Adrenal gland (tissue), 9 donors: ENCODE measurements at regions not wholly inside any gene's neighbourhood (a gene's known extent, or its start where the extent isn't known, plus 50 kb on each side); places are given as distances from the start of the nearest gene placed in this dataset.
"Not testable (repeated sequence)": the region's sequence is repeated elsewhere in the genome, so short reads cannot be mapped to it uniquely, and the experiment has no call there.

Source experiments
- DNase-seq, 7 donors: peaks; one replicate each; pipeline ENCODE4 v3.0.0-alpha.2; 2019 to 2020
- H3K27ac ChIP-seq, 5 donors: fragments of 200-600 bp; sonication (generic) in 4 of 5; 1 replicate in 3 of 5; 2 replicates in 2 of 5; pipeline versions ENCODE4 v1.5.1 to v1.8.0; 2016 to 2020; ENCODE audit warnings: mild to moderate bottlenecking in 1 of 5
- H3K27me3 ChIP-seq: fragments of 200-600 bp; 2 replicates; pipeline ENCODE4 v1.8.0; 2021
- H3K36me3 ChIP-seq, 2 donors: fragments of 200-600 bp; replicated peaks in 1 of 2; 1 replicate in 1 of 2; 2 replicates in 1 of 2; pipeline versions ENCODE4 v1.5.1 to v1.8.0; 2018 to 2022
- H3K4me1 ChIP-seq, 2 donors: fragments of 200-600 bp; replicated peaks in 1 of 2; 1 replicate in 1 of 2; 2 replicates in 1 of 2; pipeline versions ENCODE4 v1.5.1 to v1.8.0; 2018 to 2021
- H3K4me3 ChIP-seq, 4 donors: fragments of 200-600 bp; sonication (generic) in 3 of 4; one replicate each; pipeline ENCODE4 v1.5.1; 2016 to 2018
- H3K9me3 ChIP-seq, 3 donors: fragments of 200-600 bp; sonication (generic) in 1 of 3; replicated peaks in 1 of 3; 1 replicate in 2 of 3; 2 replicates in 1 of 3; pipeline versions ENCODE4 v1.5.1 to v1.8.0; 2016 to 2021
- POLR2A ChIP-seq, 2 donors: fragments of 450-650 bp; IDR thresholded peaks; one replicate each; pipeline ENCODE4 v1.6.1; 2017; ENCODE audit warnings: antibody characterized with exemption in 2 of 2, mild to moderate bottlenecking in 2 of 2, moderate library complexity in 1 of 2
- WGBS, 4 donors: extraction: QIAGEN DNeasy Blood & Tissue Kit in 2 of 4; methylation state at CpG; one replicate each; pipeline versions ENCODE4 v1.1.5 to v1.1.7; 2013 to 2017; 5-methylcytosine and 5-hydroxymethylcytosine counted together
- intact Hi-C, 2 donors: fragments of 100-400 bp; cut with DNase I; formaldehyde crosslinking; loops; one replicate each; pipeline versions ENCODE4 v1.14.1 to v1.15.0; 2022 to 2023
- TF ChIP-seq, protein P1 (sequence below), 6 experiments: fragments of 450-650 bp in 4 of 6; fragments of 200-600 bp in 2 of 6; sonication (generic) in 1 of 6; IDR thresholded peaks; 1 replicate in 5 of 6; 2 replicates in 1 of 6; pipeline versions ENCODE4 v1.5.1 to v1.8.0; 2016 to 2021; ENCODE audit warnings: antibody characterized with exemption in 6 of 6, mild to moderate bottlenecking in 2 of 6, moderate library complexity in 1 of 6
- donor health status: healthy with polysubstance abuse.
- donor health status: Bipolar disorder and iron deficiency.
- donor health status: DM: yes; HTN: yes; CAD: no.
- donor health status: DM: no; HTN: no; CAD: no.
- donor health status: DM: no; HTN: no; CAD: no.

DNA sequence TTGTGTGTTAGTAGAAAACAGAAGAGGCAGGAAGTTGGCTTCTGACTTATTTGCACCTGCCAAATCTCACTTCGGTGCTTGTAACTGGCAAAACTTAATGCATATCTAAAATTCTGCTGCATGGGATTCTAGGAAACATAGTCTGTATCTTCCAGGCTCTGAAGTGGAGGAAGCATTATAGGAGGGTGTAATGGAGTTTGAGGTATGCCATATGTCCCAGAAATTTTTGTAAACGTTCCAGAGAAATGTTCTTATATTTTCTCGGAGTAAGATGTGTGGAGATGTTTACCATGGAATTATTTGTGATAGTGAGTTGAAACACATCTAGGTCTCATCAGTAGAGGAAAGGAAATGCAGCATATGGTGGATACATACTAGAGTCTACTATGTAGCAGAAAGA lies 1329.0 kb upstream of the NUDT12 start:
- Histone ChIP-seq H3K27ac (no peak overlapping the region), H3K4me3 (no peak overlapping the region), H3K27me3 (no peaks in the 10 kb centered on the region), H3K4me1 (no peaks in the 10 kb centered on the region), H3K36me3 (no peaks in the 10 kb centered on the region), H3K9me3 (no peaks in the 10 kb centered on the region)
- WGBS, 4 donors: 52 to 67% (median 63%) methylated on average over 3 of the region's 3 CpGs
- DNase-seq: no peak
- intact Hi-C loops: no loop called here
- TF ChIP-seq POLR2A (IDR thresholded peaks at IDR 0.05): no peak
- TF ChIP-seq, protein P1, sequence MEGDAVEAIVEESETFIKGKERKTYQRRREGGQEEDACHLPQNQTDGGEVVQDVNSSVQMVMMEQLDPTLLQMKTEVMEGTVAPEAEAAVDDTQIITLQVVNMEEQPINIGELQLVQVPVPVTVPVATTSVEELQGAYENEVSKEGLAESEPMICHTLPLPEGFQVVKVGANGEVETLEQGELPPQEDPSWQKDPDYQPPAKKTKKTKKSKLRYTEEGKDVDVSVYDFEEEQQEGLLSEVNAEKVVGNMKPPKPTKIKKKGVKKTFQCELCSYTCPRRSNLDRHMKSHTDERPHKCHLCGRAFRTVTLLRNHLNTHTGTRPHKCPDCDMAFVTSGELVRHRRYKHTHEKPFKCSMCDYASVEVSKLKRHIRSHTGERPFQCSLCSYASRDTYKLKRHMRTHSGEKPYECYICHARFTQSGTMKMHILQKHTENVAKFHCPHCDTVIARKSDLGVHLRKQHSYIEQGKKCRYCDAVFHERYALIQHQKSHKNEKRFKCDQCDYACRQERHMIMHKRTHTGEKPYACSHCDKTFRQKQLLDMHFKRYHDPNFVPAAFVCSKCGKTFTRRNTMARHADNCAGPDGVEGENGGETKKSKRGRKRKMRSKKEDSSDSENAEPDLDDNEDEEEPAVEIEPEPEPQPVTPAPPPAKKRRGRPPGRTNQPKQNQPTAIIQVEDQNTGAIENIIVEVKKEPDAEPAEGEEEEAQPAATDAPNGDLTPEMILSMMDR (IDR thresholded peaks at IDR 0.05): no peak

DNA sequence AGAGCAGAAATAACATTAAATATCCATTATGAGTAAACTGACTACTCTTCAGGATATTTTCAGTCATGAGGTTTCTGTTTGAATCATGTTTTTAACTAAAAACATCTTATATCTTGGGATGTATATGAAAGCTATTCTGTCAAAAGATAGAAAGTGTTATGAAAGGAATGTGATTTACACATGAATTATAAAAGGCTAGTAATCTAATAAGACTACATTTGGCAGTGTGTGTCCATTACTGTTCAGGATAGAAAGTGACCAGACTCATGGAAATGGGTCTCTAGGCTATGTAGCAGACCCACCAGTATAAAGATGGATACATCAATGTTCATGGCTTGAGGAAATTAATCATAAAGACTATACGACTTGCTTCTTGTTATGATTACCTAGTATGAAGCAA lies 1328.2 kb upstream of the NUDT12 start:
- H3K9me3 ChIP-seq: no peaks in the 10 kb centered on the region
- intact Hi-C loops: no loop called here

DNA sequence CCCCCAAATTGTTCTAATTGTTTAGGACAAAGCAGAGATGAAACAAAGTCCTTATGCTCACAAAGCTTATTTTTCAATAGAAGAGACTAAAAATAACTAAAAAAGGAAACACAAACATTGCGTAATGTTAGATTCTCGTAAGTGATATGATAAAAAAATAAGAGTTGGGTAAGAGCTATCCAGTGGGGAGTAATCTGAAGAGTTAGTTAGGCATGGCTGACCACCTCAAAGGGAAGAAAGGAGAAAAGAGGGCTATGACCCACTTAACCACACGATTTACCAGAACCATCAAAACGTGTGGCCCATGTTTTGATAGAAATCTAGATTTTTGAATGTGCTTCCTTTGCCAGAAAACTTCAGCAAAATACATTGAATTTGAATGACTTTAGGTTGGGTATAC lies 1296.8 kb upstream of the NUDT12 start:
- no peaks in the 10 kb centered on the region for H3K4me1 ChIP-seq
- intact Hi-C loops: no loop called here
- WGBS, 4 donors: 33 to 47% (median 44%) methylated on average over 4 of the region's 4 CpGs
- peaks cover 0 to 5% (median 0%) of the 10 kb centered on the region in 3 donors for H3K9me3 ChIP-seq
- no peak overlapping the region for H3K4me3 ChIP-seq
- no peak for DNase-seq
- H3K27me3 ChIP-seq: no peaks in the 10 kb centered on the region
- TF ChIP-seq, protein P1 (IDR thresholded peaks at IDR 0.05): no peak
- no peak for TF ChIP-seq POLR2A (IDR thresholded peaks at IDR 0.05)
- no peaks in the 10 kb centered on the region for H3K36me3 ChIP-seq
- no peak overlapping the region for H3K27ac ChIP-seq

More for the DNA sequence above, 1328.2 kb upstream of the NUDT12 start:
- Histone ChIP-seq H3K27ac (no peak overlapping the region), H3K4me1 (no peaks in the 10 kb centered on the region), H3K36me3 (no peaks in the 10 kb centered on the region), H3K27me3 (no peaks in the 10 kb centered on the region), H3K4me3 (no peak overlapping the region)
- TF ChIP-seq, protein P1 (IDR thresholded peaks at IDR 0.05): no peak
- no peak for TF ChIP-seq POLR2A (IDR thresholded peaks at IDR 0.05)
- 33 to 65% (median 53%) methylated on average over 1 of the region's 1 CpG for WGBS, 4 donors
- no peak for DNase-seq

DNA sequence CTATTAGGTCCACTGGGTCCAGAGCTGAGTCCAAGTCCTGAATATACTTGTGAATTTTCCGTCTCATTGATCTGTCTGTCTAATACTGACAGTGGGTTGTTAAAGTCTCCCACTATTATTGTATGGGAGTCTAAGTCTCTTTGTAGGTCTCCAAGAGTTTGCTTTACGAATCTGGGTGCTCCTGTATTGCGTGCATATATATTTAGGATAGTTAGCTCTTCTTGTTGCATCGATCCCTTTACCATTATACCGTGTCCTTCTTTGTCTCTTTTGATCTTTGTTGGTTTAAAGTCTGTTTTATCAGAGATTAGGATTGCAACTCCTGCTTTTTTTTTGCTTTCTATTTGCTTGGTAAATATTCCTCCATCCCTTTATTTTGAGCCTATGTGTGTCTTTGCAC lies 1289.5 kb upstream of the NUDT12 start:
- H3K4me3 ChIP-seq, H3K27ac ChIP-seq, H3K4me1 ChIP-seq, intact Hi-C loops, H3K9me3 ChIP-seq, H3K27me3 ChIP-seq, DNase-seq, H3K36me3 ChIP-seq: not testable (repeated sequence)
- 79 to 87% (median 80%) methylated on average over 5 of the region's 5 CpGs for WGBS, 4 donors

DNA sequence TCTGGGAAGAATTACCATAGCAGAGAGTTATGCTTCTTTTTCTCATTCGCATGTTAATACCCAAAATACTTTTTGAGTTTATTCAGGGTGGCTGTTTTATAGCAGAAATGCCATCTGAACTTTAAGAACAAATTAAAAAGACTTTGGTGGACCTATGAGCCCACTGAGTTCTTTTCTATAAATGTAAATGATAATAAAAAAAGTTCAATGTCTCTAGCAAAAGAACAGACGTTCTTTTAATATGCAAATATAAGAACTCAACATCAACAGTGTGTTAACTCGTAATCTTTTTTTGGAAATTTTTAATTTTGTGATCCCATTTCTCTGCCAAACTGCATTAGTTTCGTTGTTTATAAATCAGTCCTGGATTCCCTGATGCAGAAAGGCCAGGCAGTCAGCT lies 1283.0 kb upstream of the NUDT12 start:
- Histone ChIP-seq H3K36me3 (no peaks in the 10 kb centered on the region), H3K4me1 (no peaks in the 10 kb centered on the region), H3K27ac (no peak overlapping the region), H3K9me3 (no peaks in the 10 kb centered on the region), H3K4me3 (no peak overlapping the region), H3K27me3 (no peaks in the 10 kb centered on the region)
- no peak for DNase-seq
- 64 to 75% (median 71%) methylated on average over 4 of the region's 4 CpGs for WGBS, 4 donors
- TF ChIP-seq, protein P1 (IDR thresholded peaks at IDR 0.05): no peak
- no peak for TF ChIP-seq POLR2A (IDR thresholded peaks at IDR 0.05)
- intact Hi-C loops: no loop called here
